Transverse colon (tissue), 3 donors: ENCODE measurements at regions not wholly inside any gene's neighbourhood (a gene's known extent, or its start where the extent isn't known, plus 50 kb on each side); places are given as distances from the start of the nearest gene placed in this dataset.

Experiments used
- CTCF ChIP-seq, 5 experiments: fragments of 200-600 bp in 3 of 5; fragments of 450-650 bp in 2 of 5; sonication (generic) in 3 of 5; IDR thresholded peaks; 1 replicate in 2 of 5; 2 replicates in 3 of 5; pipeline ENCODE4 v1.5.1; 2016 to 2017; ENCODE audit warnings: antibody characterized with exemption in 5 of 5, inconsistent platforms in 3 of 5, mild to moderate bottlenecking in 2 of 5, moderate library complexity in 1 of 5
- EP300 ChIP-seq: sonication (generic); formaldehyde crosslinking; IDR thresholded peaks from one replicate; pipeline ENCODE4 v1.6.1; 2017; ENCODE audit warnings: antibody characterized with exemption, low read depth

- TF ChIP-seq EP300 (no peak), CTCF (IDR thresholded peaks at IDR 0.05) (no peak)
Measured at GRCh38 chr3:103803787-103804186, 1369.0 kb downstream of the ZPLD1 start.
